ENCODE measurements at regions not wholly inside any gene's neighbourhood (a gene's known extent, or its start where the extent isn't known, plus 50 kb on each side); places are given as distances from the start of the nearest gene placed in this dataset.

DNA sequence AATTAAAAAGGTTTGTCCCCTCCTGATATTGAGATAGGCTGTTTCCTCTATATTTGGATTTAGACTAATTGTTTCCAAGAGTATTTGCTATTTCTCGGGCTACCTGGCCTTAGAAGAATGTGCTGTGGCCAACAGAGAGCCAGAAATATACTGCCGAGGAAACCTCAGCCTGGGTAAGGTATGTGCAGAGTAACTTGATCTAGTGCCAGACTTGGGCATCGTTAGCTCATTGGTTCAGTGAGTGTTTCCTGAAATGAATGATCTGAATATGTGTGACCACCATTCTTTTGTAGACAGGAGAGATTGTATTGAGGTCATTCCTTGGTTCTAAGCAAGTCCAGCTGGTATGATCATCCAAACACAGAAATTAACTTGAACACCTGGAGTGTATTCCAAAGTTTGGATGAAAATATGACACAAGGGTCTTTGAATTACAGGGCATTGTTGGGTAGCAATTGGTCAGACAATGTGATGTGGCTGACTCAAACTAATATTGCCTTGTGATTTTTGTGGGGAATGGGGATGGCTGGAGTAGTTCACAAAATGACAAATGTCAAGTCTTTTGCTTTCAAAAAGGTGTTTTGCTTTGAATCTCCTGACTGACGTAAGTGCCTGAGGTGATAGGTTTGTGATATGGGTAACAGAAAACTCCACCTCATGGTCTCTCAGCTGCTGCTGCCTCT lies 100.2 kb upstream of the CXCL13 start:
- no peak overlapping the region for H2AFZ ChIP-seq
- no peak overlapping the region for H3K4me3 ChIP-seq
- no peaks in the 10 kb centered on the region for H3K36me3 ChIP-seq (ENCODE audit: low read depth)
- no peaks in the 10 kb centered on the region for H3F3A ChIP-seq (ENCODE audit: insufficient read depth, low read depth)
- H3K9me2 ChIP-seq (ENCODE audit: insufficient read depth) = no peaks in the 10 kb centered on the region
- CTCF ChIA-PET = no interaction called here
- H3K9me3 ChIP-seq (ENCODE audit: insufficient read depth, low read depth) = no peaks in the 10 kb centered on the region
- BruUV-seq (replicated peaks) = no TSS peak
- H3K4me1 ChIP-seq (replicated peaks; ENCODE audit: insufficient read depth) = no peaks in the 10 kb centered on the region
- POLR2A ChIA-PET (ENCODE audit: unreplicated experiment) = no interaction called here
- TF ChIP-seq, protein P1, sequence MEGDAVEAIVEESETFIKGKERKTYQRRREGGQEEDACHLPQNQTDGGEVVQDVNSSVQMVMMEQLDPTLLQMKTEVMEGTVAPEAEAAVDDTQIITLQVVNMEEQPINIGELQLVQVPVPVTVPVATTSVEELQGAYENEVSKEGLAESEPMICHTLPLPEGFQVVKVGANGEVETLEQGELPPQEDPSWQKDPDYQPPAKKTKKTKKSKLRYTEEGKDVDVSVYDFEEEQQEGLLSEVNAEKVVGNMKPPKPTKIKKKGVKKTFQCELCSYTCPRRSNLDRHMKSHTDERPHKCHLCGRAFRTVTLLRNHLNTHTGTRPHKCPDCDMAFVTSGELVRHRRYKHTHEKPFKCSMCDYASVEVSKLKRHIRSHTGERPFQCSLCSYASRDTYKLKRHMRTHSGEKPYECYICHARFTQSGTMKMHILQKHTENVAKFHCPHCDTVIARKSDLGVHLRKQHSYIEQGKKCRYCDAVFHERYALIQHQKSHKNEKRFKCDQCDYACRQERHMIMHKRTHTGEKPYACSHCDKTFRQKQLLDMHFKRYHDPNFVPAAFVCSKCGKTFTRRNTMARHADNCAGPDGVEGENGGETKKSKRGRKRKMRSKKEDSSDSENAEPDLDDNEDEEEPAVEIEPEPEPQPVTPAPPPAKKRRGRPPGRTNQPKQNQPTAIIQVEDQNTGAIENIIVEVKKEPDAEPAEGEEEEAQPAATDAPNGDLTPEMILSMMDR (conservative IDR thresholded peaks at IDR 0.05) = no peak
- no peak for TF ChIP-seq EZH2 (IDR thresholded peaks at IDR 0.05; ENCODE audit: low read depth)
- no peaks in the 10 kb centered on the region for H3K79me2 ChIP-seq (ENCODE audit: low read depth)
- H3K4me2 ChIP-seq = no peak overlapping the region
- no peak overlapping the region for H3K27ac ChIP-seq
- no peaks in the 10 kb centered on the region for H3K27me3 ChIP-seq (ENCODE audit: insufficient read depth, low read depth)
- no peaks in the 10 kb centered on the region for H4K20me1 ChIP-seq (ENCODE audit: insufficient read depth)
- intact Hi-C loops (cut with micrococcal nuclease; ENCODE audit: unreplicated experiment) = no loop called here
- no peak for DNase-seq

DNA sequence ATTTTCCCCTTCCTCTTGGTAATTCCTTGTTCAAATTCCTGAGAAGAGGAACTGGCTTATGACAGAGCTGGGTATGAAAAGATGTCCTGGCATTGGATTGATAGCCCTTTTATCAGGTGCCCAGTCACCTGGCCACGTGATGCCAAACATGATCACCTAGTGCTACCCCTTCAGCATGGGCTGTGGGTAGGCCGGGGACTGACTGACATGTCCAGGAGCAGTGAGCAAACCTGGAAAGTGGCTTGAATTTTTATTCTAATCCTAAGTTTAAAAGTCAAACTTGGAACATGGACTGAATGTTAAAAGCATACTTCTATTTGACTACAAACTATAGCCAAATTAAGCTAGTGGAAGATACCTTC lies 99.7 kb upstream of the CXCL13 start:
- Histone ChIP-seq H3K79me2 (ENCODE audit: low read depth) (no peaks in the 10 kb centered on the region), H3K9me3 (ENCODE audit: insufficient read depth, low read depth) (no peaks in the 10 kb centered on the region), H3K9me2 (ENCODE audit: insufficient read depth) (no peaks in the 10 kb centered on the region), H2AFZ (no peak overlapping the region), H3K4me3 (no peak overlapping the region), H3K4me2 (no peak overlapping the region), H4K20me1 (ENCODE audit: insufficient read depth) (no peaks in the 10 kb centered on the region), H3K36me3 (ENCODE audit: low read depth) (no peaks in the 10 kb centered on the region), H3K27me3 (ENCODE audit: insufficient read depth, low read depth) (no peaks in the 10 kb centered on the region), H3K4me1 (replicated peaks; ENCODE audit: insufficient read depth) (no peaks in the 10 kb centered on the region), H3K27ac (no peak overlapping the region), H3F3A (ENCODE audit: insufficient read depth, low read depth) (no peaks in the 10 kb centered on the region)
- POLR2A ChIA-PET (ENCODE audit: unreplicated experiment) = no interaction called here
- no peak for DNase-seq
- TF ChIP-seq, protein P1 (conservative IDR thresholded peaks at IDR 0.05) = no peak
- TF ChIP-seq EZH2 (IDR thresholded peaks at IDR 0.05; ENCODE audit: low read depth) = no peak
- intact Hi-C loops (cut with micrococcal nuclease; ENCODE audit: unreplicated experiment) = no loop called here
- CTCF ChIA-PET = no interaction called here
- no TSS peak for BruUV-seq (replicated peaks)

DNA sequence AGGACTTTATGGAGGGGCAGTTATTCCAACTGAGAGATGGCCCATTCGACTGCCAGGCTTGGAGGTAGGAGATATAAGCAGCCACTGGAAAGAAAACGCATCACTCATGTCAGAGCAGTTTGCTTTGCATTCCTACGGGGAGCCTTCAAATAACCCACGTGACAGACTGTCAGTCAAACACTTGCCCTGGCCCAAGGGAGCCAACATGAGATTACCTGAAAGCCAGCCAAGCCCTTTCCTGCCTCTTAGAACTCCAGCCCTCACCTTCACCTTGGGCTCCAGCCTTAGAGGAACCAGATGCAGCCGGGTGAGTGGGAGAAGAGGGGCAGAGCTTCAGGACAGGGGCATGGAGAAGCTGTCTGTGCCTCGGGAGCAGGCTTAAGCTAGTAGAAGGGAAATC lies 95.3 kb upstream of the CXCL13 start:
- POLR2A ChIA-PET (ENCODE audit: unreplicated experiment) = no interaction called here

More for the DNA sequence above, 95.3 kb upstream of the CXCL13 start:
- no peaks in the 10 kb centered on the region for H3K79me2 ChIP-seq (ENCODE audit: low read depth)
- H2AFZ ChIP-seq = no peak overlapping the region
- no peaks in the 10 kb centered on the region for H3K9me3 ChIP-seq (ENCODE audit: insufficient read depth, low read depth)
- TF ChIP-seq, protein P1 (conservative IDR thresholded peaks at IDR 0.05) = no peak
- no peak for TF ChIP-seq EZH2 (IDR thresholded peaks at IDR 0.05; ENCODE audit: low read depth)
- H3F3A ChIP-seq (ENCODE audit: insufficient read depth, low read depth) = no peaks in the 10 kb centered on the region
- intact Hi-C loops (cut with micrococcal nuclease; ENCODE audit: unreplicated experiment) = no loop called here
- no peak overlapping the region for H3K4me2 ChIP-seq
- H3K9me2 ChIP-seq (ENCODE audit: insufficient read depth) = no peaks in the 10 kb centered on the region
- no peaks in the 10 kb centered on the region for H4K20me1 ChIP-seq (ENCODE audit: insufficient read depth)
- H3K4me1 ChIP-seq (replicated peaks; ENCODE audit: insufficient read depth) = no peaks in the 10 kb centered on the region
- no peak for DNase-seq
- BruUV-seq (replicated peaks) = no TSS peak
- no peak overlapping the region for H3K4me3 ChIP-seq
- CTCF ChIA-PET = interaction anchor here (0.5 kb wide), 1 partner anchor 91 kb away, joined by 3 read pairs; no protein-coding TSS in a partner anchor
- H3K27ac ChIP-seq = no peak overlapping the region
- no peaks in the 10 kb centered on the region for H3K36me3 ChIP-seq (ENCODE audit: low read depth)
- no peaks in the 10 kb centered on the region for H3K27me3 ChIP-seq (ENCODE audit: insufficient read depth, low read depth)

Measured in PC-9 (cell line).